ENCODE measurements at regions not wholly inside any gene's neighbourhood (a gene's known extent, or its start where the extent isn't known, plus 50 kb on each side); places are given as distances from the start of the nearest gene placed in this dataset.
"Not testable (repeated sequence)": the region's sequence is repeated elsewhere in the genome, so short reads cannot be mapped to it uniquely, and the experiment has no call there.

DNA sequence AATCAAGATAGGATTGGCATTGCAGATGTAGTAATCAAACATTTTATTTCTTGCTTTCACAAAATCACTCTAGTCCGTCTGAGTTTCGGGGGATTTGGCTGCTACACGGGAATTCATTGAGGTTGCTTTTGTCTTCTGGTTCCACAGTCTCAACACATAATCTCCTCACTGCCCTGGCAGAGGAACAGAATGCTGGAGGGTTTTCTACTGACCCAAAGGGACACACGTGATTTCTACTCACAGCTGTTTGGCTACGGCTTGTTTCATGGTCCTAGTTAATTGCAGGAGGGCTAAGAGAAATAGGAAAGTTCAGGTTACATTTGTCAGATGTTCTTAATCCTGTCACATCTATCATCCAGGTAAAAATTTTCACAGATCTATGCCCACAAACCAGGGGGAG is 1811.6 kb downstream of the ARAP2 start:
- TF ChIP-seq, protein P1, sequence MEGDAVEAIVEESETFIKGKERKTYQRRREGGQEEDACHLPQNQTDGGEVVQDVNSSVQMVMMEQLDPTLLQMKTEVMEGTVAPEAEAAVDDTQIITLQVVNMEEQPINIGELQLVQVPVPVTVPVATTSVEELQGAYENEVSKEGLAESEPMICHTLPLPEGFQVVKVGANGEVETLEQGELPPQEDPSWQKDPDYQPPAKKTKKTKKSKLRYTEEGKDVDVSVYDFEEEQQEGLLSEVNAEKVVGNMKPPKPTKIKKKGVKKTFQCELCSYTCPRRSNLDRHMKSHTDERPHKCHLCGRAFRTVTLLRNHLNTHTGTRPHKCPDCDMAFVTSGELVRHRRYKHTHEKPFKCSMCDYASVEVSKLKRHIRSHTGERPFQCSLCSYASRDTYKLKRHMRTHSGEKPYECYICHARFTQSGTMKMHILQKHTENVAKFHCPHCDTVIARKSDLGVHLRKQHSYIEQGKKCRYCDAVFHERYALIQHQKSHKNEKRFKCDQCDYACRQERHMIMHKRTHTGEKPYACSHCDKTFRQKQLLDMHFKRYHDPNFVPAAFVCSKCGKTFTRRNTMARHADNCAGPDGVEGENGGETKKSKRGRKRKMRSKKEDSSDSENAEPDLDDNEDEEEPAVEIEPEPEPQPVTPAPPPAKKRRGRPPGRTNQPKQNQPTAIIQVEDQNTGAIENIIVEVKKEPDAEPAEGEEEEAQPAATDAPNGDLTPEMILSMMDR (IDR thresholded peaks at IDR 0.05; ENCODE audit: insufficient read depth, low read depth, low read length): no peak
- no peak for DNase-seq (ENCODE audit: low read depth)
- H3K4me3 ChIP-seq (ENCODE audit: low read depth, low read length): no peak overlapping the region

DNA sequence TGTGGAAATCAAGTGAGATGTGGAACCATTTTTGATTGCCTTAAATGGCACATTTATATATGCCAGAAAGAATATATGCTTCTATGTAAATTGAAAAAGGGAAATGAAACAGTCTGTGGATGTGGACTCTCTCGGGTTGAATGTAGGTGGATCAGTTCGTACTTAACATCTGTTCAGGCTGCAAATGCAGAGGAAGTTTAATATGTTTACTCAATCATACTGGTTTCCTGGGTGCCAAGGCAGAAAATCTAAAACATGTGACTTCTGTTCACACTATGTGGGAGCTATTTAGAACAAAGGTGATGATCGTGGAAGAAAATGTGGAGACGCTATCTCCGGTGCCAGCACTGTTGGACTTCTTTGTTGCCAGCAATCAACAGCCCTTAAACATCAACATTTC is 1809.9 kb downstream of the ARAP2 start:
- H3K4me3 ChIP-seq (ENCODE audit: low read depth, low read length); DNase-seq (ENCODE audit: low read depth): not testable (repeated sequence)

DNA sequence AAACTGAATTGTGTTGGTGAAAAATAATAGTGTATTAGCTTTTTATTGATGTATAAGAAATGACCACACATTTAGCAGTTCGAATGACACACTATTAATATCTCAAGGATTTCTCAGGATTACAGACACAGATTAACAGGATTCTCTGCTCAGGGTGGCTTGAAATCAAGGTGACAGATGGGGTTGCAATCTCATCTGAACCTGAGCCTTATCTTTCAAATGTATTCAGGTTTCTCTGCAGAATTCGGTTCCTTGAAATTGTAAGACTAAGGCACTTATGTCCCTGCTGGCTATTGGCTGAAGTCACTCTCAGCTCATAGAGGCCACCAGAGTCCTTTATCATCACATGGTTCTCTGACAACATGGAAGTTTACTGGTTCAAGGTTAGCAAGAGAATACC is 1780.1 kb downstream of the ARAP2 start:
- TF ChIP-seq, protein P1 (IDR thresholded peaks at IDR 0.05; ENCODE audit: insufficient read depth, low read depth, low read length): no peak
- DNase-seq (ENCODE audit: low read depth): no peak

DNA sequence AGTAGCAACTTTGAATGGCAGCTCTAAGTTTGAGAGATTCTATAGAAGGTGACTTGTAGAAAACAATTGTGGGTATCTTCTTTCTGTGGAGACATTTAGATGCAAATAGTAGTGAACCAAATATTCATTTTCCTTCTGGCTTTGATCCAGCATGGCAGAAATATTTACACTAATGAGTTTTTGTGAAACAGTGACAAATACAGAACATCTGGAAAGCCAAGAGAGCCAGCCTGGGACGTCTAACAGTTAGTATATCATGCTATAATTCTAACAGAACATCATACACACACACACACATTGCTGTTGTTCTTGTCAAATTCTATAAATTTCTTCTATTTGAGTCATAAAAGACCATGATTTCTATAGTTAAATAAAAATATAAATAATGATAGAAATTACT is 1777.9 kb downstream of the ARAP2 start:
- TF ChIP-seq, protein P1 (IDR thresholded peaks at IDR 0.05; ENCODE audit: insufficient read depth, low read depth, low read length): no peak
- H3K4me3 ChIP-seq (ENCODE audit: low read depth, low read length): no peak overlapping the region
- no peak for DNase-seq (ENCODE audit: low read depth)

More for the DNA sequence above, 1780.1 kb downstream of the ARAP2 start:
- H3K4me3 ChIP-seq (ENCODE audit: low read depth, low read length): no peak overlapping the region

DNA sequence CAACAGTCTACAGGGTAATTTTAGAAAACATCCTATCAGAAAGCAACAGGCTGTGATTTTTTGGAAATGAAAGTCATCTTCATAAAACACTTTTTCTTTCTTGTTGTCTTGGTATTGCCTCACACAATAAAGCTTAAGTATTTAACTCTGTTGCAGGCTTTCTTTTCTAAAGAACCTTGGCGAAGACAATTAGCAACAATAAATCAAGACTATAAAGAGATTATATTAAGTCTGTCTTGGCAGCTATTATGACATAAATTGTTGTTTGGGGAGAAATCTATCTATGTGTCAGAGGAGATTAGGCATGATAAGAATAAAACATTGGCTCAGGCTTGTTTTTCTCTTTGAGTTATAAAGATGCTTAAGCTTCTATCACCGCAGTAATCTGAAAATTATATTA is 1774.8 kb downstream of the ARAP2 start:
- peak; percentile 0 for DNase-seq (ENCODE audit: low read depth)
- TF ChIP-seq, protein P1 (IDR thresholded peaks at IDR 0.05; ENCODE audit: insufficient read depth, low read depth, low read length): no peak
- H3K4me3 ChIP-seq (ENCODE audit: low read depth, low read length): no peak overlapping the region

DNA sequence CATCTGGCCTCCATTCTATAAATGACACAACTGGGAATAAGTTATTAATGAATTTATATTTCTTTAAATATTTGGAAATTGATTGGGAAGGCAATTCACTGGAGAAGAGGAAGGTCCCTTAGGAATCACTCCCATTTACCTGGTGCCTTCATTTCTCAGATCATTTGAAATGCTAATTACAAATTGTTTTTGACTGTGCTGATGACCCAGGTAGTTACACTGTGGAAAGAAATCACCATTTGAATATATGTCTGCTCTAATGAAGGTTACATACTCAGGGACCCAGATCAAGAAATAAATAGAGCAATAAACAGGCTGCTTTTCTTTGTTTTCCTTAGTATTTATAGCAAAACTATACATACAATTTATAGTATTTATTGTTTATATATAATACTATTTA is 1759.1 kb downstream of the ARAP2 start:
- TF ChIP-seq, protein P1 (IDR thresholded peaks at IDR 0.05; ENCODE audit: insufficient read depth, low read depth, low read length): no peak
- DNase-seq (ENCODE audit: low read depth): no peak
- no peak overlapping the region for H3K4me3 ChIP-seq (ENCODE audit: low read depth, low read length)

DNA sequence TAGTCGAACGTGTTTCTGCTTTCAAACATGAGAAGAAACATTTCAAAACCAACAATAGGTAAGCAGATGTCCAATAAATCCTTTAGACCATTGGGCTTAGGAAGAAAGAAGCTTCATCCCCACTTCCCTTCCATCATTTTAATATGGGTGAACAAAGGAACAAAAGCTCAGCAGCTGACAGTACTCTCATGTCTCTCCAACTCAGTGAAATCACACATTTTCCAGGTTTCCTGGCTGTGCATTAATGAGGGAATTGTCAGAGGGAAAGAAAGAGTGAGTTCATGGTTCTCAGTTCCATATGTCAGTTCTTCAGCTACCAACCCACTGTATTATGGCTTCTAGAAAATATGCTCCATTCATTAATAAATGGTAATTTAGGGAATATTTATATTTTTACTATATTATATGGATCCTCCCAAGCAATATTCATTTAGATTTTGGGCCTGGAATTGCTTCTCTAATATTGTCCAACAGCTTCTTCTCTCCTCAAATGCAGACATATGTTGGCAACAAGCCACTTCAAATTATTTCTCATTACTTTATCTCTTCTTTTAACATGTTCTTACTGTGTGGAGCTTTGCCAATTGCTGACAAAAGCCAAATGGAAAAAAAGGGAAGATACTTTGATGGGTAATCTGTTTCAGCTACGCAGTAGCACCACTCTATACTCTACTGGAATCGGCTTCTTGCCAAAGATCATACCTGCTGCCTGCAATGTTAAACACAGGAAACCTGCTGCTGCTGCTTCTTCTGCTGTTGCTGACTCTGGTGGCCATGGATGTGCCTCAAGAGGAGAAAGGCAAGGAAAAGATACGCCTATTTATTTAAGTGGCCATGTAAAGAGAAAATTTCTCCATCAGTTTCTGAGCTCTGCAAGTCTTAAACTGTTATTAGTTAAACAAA is 1757.6 kb downstream of the ARAP2 start:
- H3K4me3 ChIP-seq (ENCODE audit: low read depth, low read length): no peak overlapping the region
- TF ChIP-seq, protein P1 (IDR thresholded peaks at IDR 0.05; ENCODE audit: insufficient read depth, low read depth, low read length): no peak
- no peak for DNase-seq (ENCODE audit: low read depth)
